H9 (cell line): ENCODE measurements at regions not wholly inside any gene's neighbourhood (a gene's known extent, or its start where the extent isn't known, plus 50 kb on each side); places are given as distances from the start of the nearest gene placed in this dataset.
A peak's percentile ranks its signal among the peaks of the same experiment; 100 is the strongest.

Source experiments
- DNase-seq: peaks from one replicate; pipeline ENCODE4 v3.0.0-alpha.2; 2017
- H2AFZ ChIP-seq: one replicate; pipeline ENCODE4 v1.6.1; 2013; ENCODE audit warnings: mild to moderate bottlenecking, low read length, control low read depth, moderate library complexity
- H2AK5ac ChIP-seq: 2 replicates; pipeline ENCODE4 v1.6.1; 2013; ENCODE audit warnings: low read length, control low read depth, mixed read lengths; ENCODE audit not compliant: insufficient read length
- H2BK120ac ChIP-seq: one replicate; pipeline ENCODE4 v1.6.1; 2013; ENCODE audit warnings: low read depth, mild to moderate bottlenecking, low read length, control low read depth, inconsistent platforms; ENCODE audit not compliant: poor library complexity, severe bottlenecking
- H2BK12ac ChIP-seq: 2 replicates; pipeline ENCODE4 v1.6.1; 2013; ENCODE audit warnings: low read length, control low read depth, mixed read lengths, low read depth; ENCODE audit not compliant: insufficient read length
- H2BK15ac ChIP-seq: 2 replicates; pipeline ENCODE4 v1.6.1; 2013; ENCODE audit warnings: low read depth, low read length, control low read depth
- H2BK20ac ChIP-seq: one replicate; pipeline ENCODE4 v1.6.1; 2013; ENCODE audit warnings: low read depth, mild to moderate bottlenecking, low read length, control low read depth, inconsistent platforms; ENCODE audit not compliant: poor library complexity, severe bottlenecking
- H2BK5ac ChIP-seq: 2 replicates; pipeline ENCODE4 v1.6.1; 2013; ENCODE audit warnings: low read length, control low read depth, mixed read lengths; ENCODE audit not compliant: insufficient read length
- H3K14ac ChIP-seq: 2 replicates; pipeline ENCODE4 v1.6.1; 2013; ENCODE audit warnings: low read length, control low read depth; ENCODE audit not compliant: insufficient read depth
- H3K18ac ChIP-seq: 2 replicates; pipeline ENCODE4 v1.6.1; 2013; ENCODE audit warnings: low read depth, mild to moderate bottlenecking, mixed read lengths, low read length, control low read depth; ENCODE audit not compliant: insufficient read length
- H3K23ac ChIP-seq: 2 replicates; pipeline ENCODE4 v1.6.1; 2013; ENCODE audit warnings: low read length, control low read depth, mixed read lengths, low read depth; ENCODE audit not compliant: insufficient read length
- H3K23me2 ChIP-seq: 2 replicates; pipeline ENCODE4 v1.6.1; 2013; ENCODE audit warnings: low read depth, mild to moderate bottlenecking, mixed read lengths, low read length, control low read depth; ENCODE audit not compliant: insufficient read length, poor library complexity, severe bottlenecking
- H3K27ac ChIP-seq: 2 replicates; pipeline ENCODE4 v1.5.1; 2013; ENCODE audit warnings: low read length, control low read depth, mixed read lengths, low read depth; ENCODE audit not compliant: insufficient read length
- H3K27me3 ChIP-seq: 2 replicates; pipeline ENCODE4 v1.6.1; 2013; ENCODE audit warnings: low read length, control low read depth, inconsistent platforms; ENCODE audit not compliant: insufficient read depth
- H3K4ac ChIP-seq: 2 replicates; pipeline ENCODE4 v1.6.1; 2013; ENCODE audit warnings: low read depth, mild to moderate bottlenecking, control low read depth, inconsistent platforms, low read length, moderate library complexity
- H3K4me1 ChIP-seq: 2 replicates; pipeline ENCODE4 v1.6.1; 2013; ENCODE audit warnings: low read length, control low read depth, inconsistent platforms; ENCODE audit not compliant: insufficient read depth
- H3K4me2 ChIP-seq: 2 replicates; pipeline ENCODE4 v1.6.1; 2013; ENCODE audit warnings: low read length, control low read depth, mixed read lengths; ENCODE audit not compliant: insufficient read length, insufficient read depth
- H3K56ac ChIP-seq: 2 replicates; pipeline ENCODE4 v1.6.1; 2013; ENCODE audit warnings: low read depth, mild to moderate bottlenecking, mixed read lengths, low read length, control low read depth; ENCODE audit not compliant: insufficient read length
- H3K79me1 ChIP-seq: 2 replicates; pipeline ENCODE4 v1.6.1; 2013; ENCODE audit warnings: low read depth, mild to moderate bottlenecking, moderate library complexity, low read length, control low read depth, inconsistent platforms; ENCODE audit not compliant: insufficient read depth, poor library complexity, severe bottlenecking
- H3K79me2 ChIP-seq: 2 replicates; pipeline ENCODE4 v1.6.1; 2013; ENCODE audit warnings: low read length, control low read depth, inconsistent platforms; ENCODE audit not compliant: insufficient read depth
- H3K9ac ChIP-seq: 2 replicates; pipeline ENCODE4 v1.6.1; 2013; ENCODE audit warnings: low read length, control low read depth, mixed read lengths; ENCODE audit not compliant: insufficient read length; ENCODE audit errors: extremely low read depth
- H3K9me3 ChIP-seq: one replicate; pipeline ENCODE4 v1.6.1; 2013; ENCODE audit warnings: low read depth, low read length, inconsistent platforms; ENCODE audit not compliant: control insufficient read depth
- H3T11ph ChIP-seq: one replicate; pipeline ENCODE4 v1.6.1; 2013; ENCODE audit warnings: mild to moderate bottlenecking, low read length, control low read depth, inconsistent platforms
- H4K20me1 ChIP-seq: one replicate; pipeline ENCODE4 v1.6.1; 2013; ENCODE audit not compliant: control insufficient read depth, insufficient read length, insufficient read depth
- H4K5ac ChIP-seq: 2 replicates; pipeline ENCODE4 v1.6.1; 2013; ENCODE audit warnings: low read depth, mild to moderate bottlenecking, mixed read lengths, low read length, control low read depth; ENCODE audit not compliant: insufficient read length
- H4K8ac ChIP-seq: replicated peaks from 2 replicates; pipeline ENCODE4 v1.6.1; 2013; ENCODE audit warnings: low read length, control low read depth, mixed read lengths, low read depth; ENCODE audit not compliant: insufficient read length
- H4K91ac ChIP-seq: 2 replicates; pipeline ENCODE4 v1.6.1; 2013; ENCODE audit warnings: low read depth, mild to moderate bottlenecking, moderate library complexity, mixed read lengths, low read length, control low read depth; ENCODE audit not compliant: insufficient read length
- H3K27ac Mint-ChIP-seq, 3 experiments: 2 replicates in 2 of 3; 3 replicates in 1 of 3; pipeline ENCODE4 v1.8.0; 2020 to 2021; ENCODE audit warnings: mixed read lengths in 3 of 3, mild to moderate bottlenecking in 1 of 3, moderate library complexity in 1 of 3
- H3K27me3 Mint-ChIP-seq: 2 replicates; pipeline ENCODE4 v1.8.0; 2021; ENCODE audit warnings: low read depth, mild to moderate bottlenecking, moderate library complexity, mixed read lengths
- H3K36me3 Mint-ChIP-seq, 3 experiments: 2 replicates in 2 of 3; 3 replicates in 1 of 3; pipeline ENCODE4 v1.8.0; 2020 to 2021; ENCODE audit warnings: low read depth in 3 of 3, mixed read lengths in 3 of 3; ENCODE audit not compliant: insufficient read depth in 1 of 3
- H3K4me1 Mint-ChIP-seq, 2 experiments: 2 replicates each; pipeline ENCODE4 v1.8.0; 2020; ENCODE audit warnings: mixed read lengths in 2 of 2
- H3K4me3 Mint-ChIP-seq, 2 experiments: 2 replicates in 1 of 2; 3 replicates in 1 of 2; pipeline ENCODE4 v1.8.0; 2020 to 2021; ENCODE audit warnings: mild to moderate bottlenecking in 2 of 2, mixed read lengths in 2 of 2, moderate library complexity in 1 of 2
- H3K9me3 Mint-ChIP-seq, 2 experiments: 2 replicates in 1 of 2; 3 replicates in 1 of 2; pipeline ENCODE4 v1.8.0; 2020; ENCODE audit warnings: mild to moderate bottlenecking in 2 of 2, mixed read lengths in 2 of 2, moderate library complexity in 1 of 2
- CTCF ChIP-seq: fragments of 200-600 bp; sonication (generic); conservative IDR thresholded peaks from 3 replicates; pipeline ENCODE4 v1.8.0; 2021; ENCODE audit warnings: antibody characterized with exemption, mild to moderate bottlenecking
- WGBS: extraction: QIAGEN DNeasy Blood & Tissue Kit; methylation state at CpG from one replicate; pipeline ENCODE4 v1.1.7; 2013; ENCODE audit warnings: missing lambda C conversion rate, low lambda C conversion rate, mixed read lengths; ENCODE audit not compliant: insufficient read length; ENCODE audit errors: extremely low coverage; 5-methylcytosine and 5-hydroxymethylcytosine counted together

- H3K9me3 Mint-ChIP-seq: no peaks in the 10 kb centered on the region
- Histone ChIP-seq H2AFZ (peak overlapping the region; percentile 86), H4K91ac (no peak overlapping the region), H2AK5ac (no peak overlapping the region), H3K9ac (no peak overlapping the region), H3K4me2 (no peak overlapping the region), H4K5ac (no peak overlapping the region), H4K20me1 (no peaks in the 10 kb centered on the region), H3K27me3 (no peaks in the 10 kb centered on the region), H3K79me1 (no peaks in the 10 kb centered on the region), H3K18ac (peak overlapping the region; percentile 75), H4K8ac (no peak overlapping the region), H3T11ph (no peak overlapping the region), H3K23me2 (no peaks in the 10 kb centered on the region), H2BK5ac (no peak overlapping the region), H3K14ac (peak overlapping the region; percentile 78; the same call in 1 of the 2 replicates), H3K23ac (no peak overlapping the region), H2BK20ac (no peak overlapping the region), H3K4ac (no peak overlapping the region), H3K9me3 (no peaks in the 10 kb centered on the region), H2BK120ac (no peak overlapping the region), H3K56ac (no peak overlapping the region), H3K4me1 (0 out of 2 replicates have a peak, but pooled peaks cover 2% of the 10 kb centered on the region), H2BK12ac (no peak overlapping the region), H2BK15ac (no peak overlapping the region), H3K79me2 (no peaks in the 10 kb centered on the region), H3K27ac (no peak overlapping the region)
- peaks cover 5 to 8% of the 10 kb centered on the region in 2 experiments for H3K4me1 Mint-ChIP-seq
- H3K27ac Mint-ChIP-seq: peak overlapping the region in 2 of 3 experiments; percentile 7 to 96; a peak in 2 of 7 replicates
- no peaks in the 10 kb centered on the region for H3K36me3 Mint-ChIP-seq
- peak; percentile 60 for TF ChIP-seq CTCF
- peak; percentile 57 for DNase-seq
- WGBS: no CpG with 5 or more reads among the region's 2 CpGs
- H3K4me3 Mint-ChIP-seq: no peak overlapping the region
- no peaks in the 10 kb centered on the region; the same call in 1 of the 2 replicates for H3K27me3 Mint-ChIP-seq
Measured at GRCh38 chr9:6106711-6107339, 91.4 kb upstream of the RANBP6 start.
